DLD1 (cell line): ENCODE measurements at regions not wholly inside any gene's neighbourhood (a gene's known extent, or its start where the extent isn't known, plus 50 kb on each side); places are given as distances from the start of the nearest gene placed in this dataset.

ENCODE experiments used
- in situ Hi-C: cut with HindIII; loops from 2 replicates; pipeline ENCODE4 v1.10.0; 2017; ENCODE audit warnings: low sequenced_read_pairs

DNA sequence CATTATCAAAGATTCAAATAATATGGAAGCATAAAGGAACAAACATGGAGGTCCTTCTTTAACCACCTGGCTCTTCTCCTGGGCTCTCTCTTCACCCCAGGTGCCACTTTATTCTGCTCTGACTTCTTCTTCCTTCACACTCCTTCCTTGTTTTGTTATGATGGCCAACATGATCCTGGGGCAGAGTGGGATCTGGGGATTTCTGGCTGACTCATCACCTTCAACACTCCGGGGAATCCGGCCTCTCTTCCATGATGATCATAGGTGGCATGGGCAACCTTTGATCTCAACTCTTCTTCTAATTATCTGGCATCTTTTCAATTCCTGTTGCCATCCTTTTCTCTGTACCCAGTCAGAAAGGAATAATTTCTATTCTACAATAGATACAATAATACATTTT, 62.1 kb upstream of the TRPC7 start:
- in situ Hi-C loops, result no loop called here

DNA sequence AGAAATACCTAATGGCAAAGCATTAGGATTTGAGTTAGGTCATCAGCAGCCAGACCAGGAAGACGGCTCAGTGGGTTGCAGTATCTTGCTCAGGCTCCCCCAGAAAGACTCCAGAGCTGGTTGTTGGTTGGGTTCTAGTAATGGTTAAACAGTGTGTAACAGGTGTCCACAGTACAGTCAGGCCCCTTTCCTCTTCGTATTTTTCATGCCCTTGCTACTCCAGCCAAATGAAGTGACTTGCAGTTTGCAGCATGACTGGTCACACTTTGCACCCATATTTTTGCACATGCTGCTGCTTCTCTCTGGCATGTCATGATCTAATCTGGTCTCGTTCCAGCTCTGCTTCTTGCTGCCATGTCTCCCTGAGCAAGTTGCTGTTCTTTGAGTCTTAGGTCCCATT, 60.6 kb upstream of the TRPC7 start:
- in situ Hi-C loops, result no loop called here

DNA sequence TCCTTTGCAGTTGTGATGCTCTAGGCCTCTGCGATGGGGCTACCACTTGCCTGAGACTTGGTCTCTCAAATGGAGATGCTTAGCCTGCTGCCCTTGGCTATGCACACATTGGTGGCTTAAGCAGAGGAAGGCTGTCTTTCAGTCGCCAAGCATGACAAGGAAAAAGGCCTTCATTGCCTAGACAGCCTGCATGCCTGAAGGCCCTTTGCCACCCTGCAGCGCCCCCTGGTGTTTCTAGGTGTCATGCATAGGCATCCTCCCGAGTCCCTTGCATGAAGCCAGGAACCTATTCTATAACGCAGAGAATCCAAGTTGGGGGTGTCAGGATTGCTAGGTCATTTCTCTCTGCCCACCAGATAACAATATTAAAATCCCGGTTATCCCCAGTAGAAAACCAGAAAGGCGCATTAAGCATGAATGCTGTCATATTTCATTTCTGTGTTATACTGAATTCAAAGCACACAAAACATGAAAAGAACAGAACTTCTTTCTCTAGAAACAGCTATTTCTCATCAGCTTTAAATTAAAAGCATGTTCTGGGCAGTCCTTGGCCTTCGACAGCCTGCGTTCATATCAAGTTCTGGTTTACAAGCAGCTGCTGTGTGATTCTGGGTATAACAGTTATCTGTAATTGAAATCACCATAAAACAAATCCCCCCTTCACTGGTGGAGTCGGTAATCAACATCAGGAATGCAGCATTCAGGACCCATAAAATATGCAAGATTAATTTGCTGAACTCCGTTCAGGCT, 59.7 kb upstream of the TRPC7 start:
- in situ Hi-C loops, result no loop called here

DNA sequence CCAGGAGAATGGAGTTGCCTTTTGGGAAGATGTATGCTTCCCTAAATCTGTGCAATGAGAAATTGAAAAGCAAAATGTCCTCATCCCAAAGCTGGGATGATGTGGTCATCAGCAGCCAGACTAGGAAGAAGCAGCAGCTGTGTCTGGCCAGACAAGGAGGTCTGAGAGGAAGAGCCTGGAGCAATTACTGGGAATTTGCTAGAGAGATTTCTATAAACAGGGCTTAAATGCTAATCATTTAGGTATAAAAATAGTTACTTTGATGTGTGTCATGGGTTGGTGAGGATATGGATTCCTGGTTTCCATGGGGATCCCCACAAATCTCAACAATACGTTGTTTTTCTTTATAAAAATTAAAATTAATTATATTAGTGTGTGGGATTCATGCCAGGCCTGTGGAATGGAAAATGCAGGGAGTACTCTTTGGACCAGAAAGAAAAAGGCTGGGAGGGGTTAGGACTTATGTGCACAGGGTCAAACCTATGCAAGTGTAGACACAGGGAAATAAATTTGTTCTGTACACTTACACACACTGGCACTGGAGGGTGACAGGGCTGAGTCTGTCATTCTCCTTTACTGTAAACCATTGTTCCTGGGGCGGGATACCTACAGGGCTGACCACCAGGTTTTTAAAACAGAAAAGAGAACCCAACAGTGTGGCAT, 58.7 kb upstream of the TRPC7 start:
- in situ Hi-C loops, result no loop called here

DNA sequence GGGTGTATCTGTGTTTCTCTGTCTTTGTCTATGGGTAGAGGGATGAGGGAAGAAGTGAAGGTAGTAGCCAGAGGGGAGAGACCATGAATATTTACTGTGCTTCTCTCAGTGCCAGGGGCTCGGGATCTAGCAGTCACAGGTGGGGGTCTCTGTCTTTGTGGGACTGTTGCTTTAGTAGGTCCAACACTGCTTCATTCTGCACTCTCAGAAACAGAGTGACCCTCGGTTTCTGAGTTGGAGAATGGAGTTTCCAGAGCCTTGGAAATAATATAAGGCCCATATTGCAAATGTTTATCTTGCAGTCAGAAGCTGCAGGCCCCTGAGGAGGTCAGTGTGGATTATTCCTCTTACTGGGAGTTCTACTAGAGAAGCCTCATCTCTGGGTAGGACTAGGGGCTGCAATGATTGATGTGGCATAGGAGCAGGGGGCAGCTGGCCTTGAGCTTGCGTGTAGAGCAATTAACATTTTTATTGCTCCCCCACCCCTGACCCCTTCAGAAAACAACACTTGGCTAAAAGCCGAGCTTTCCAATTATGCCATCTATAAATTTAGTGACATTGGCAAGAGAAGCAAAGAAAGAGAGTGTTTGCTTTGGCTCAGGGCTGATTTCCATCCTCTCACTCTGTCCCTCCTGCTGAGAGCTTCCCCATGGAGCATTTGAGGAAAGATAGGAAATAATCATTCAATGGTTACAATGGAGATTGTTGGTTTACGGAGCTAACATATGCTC, 55.0 kb upstream of the TRPC7 start:
- in situ Hi-C loops, result no loop called here

DNA sequence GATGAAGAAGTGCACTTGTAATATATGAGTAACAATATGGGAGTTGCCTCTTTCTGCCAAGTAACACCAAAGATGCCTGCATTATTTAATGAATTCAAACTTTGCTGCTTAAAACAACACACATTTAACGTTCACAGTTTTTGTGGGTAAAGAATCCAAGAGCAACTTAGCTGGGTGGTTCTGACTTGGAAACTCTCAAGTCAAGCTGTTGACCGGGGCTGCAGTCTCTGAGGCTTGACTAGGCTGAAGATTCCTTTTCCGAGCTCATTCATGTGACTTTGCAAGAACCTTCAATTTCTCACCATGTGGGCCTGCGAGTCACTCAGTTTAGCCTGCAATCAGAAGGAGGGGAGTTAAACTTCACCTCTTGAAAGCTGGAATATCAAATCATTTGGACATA, 53.0 kb upstream of the TRPC7 start:
- in situ Hi-C loops, result no loop called here
